ENCODE measurements at regions not wholly inside any gene's neighbourhood (a gene's known extent, or its start where the extent isn't known, plus 50 kb on each side); places are given as distances from the start of the nearest gene placed in this dataset.

DNA sequence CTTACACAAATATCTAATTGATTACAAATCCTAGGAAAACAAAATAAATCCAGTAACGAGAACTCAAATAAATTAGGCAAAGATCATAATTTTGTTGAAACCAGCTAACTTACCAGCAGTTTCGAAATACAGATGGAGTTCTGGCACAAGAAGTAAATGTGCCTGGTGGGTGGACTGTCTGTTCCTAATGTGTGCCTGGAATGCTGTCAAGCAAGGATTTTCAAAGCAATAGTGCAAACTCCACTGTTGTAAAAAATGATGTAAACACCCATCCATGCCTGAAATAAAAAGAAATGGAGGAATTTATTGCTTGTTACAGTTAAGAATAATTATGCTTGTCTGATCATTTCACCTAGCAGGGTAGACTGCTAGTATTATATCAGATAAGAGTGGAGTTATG, 423.9 kb upstream of the MAP2 start:
- TF ChIP-seq, protein P1, sequence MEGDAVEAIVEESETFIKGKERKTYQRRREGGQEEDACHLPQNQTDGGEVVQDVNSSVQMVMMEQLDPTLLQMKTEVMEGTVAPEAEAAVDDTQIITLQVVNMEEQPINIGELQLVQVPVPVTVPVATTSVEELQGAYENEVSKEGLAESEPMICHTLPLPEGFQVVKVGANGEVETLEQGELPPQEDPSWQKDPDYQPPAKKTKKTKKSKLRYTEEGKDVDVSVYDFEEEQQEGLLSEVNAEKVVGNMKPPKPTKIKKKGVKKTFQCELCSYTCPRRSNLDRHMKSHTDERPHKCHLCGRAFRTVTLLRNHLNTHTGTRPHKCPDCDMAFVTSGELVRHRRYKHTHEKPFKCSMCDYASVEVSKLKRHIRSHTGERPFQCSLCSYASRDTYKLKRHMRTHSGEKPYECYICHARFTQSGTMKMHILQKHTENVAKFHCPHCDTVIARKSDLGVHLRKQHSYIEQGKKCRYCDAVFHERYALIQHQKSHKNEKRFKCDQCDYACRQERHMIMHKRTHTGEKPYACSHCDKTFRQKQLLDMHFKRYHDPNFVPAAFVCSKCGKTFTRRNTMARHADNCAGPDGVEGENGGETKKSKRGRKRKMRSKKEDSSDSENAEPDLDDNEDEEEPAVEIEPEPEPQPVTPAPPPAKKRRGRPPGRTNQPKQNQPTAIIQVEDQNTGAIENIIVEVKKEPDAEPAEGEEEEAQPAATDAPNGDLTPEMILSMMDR (IDR thresholded peaks at IDR 0.05; ENCODE audit: low read depth, low read length, poor library complexity, severe bottlenecking) = no peak
- TF ChIP-seq EZH2phosphoT487 (IDR thresholded peaks at IDR 0.05; ENCODE audit: borderline replicate concordance, low read length) = no peak
